GM19351 (cell line): ENCODE measurements at regions not wholly inside any gene's neighbourhood (a gene's known extent, or its start where the extent isn't known, plus 50 kb on each side); places are given as distances from the start of the nearest gene placed in this dataset.
A peak's percentile ranks its signal among the peaks of the same experiment; 100 is the strongest.

Experiments
- ATAC-seq: cut with Tn5 transposase; IDR thresholded peaks from one replicate; pipeline ENCODE4 v1.9.1; 2021; ENCODE audit warnings: mild to moderate bottlenecking, moderate library complexity; ENCODE audit not compliant: unreplicated experiment

DNA sequence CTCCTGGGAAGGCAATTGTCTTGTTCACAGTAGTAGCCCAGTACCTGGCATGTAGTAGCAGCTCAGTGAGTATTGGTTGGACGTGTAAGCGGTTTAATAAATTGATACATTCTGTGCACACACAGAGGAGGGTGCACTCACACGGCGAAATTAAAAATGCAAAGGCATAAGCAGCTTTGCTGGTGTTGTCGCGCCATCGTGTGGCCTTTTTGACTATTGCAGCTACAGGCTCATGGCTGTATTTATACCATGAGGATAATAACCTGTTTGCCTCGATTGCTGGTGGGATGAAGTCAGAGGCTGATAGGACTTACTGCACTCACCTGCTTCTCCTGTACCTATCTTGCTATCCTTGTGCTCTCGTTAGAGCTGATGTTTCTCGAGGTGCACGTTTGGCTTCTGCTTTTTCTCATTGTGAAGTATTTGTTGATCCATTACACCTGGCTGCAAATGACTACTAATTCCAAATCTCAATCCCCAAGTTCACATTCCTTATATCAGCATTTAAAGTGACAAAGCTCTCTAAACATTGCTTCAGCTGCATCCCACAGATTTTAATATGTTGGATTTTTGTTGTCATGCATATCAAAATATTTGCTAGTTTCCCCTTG lies 61.5 kb downstream of the TBXT start:
- peak; percentile 84 for ATAC-seq

DNA sequence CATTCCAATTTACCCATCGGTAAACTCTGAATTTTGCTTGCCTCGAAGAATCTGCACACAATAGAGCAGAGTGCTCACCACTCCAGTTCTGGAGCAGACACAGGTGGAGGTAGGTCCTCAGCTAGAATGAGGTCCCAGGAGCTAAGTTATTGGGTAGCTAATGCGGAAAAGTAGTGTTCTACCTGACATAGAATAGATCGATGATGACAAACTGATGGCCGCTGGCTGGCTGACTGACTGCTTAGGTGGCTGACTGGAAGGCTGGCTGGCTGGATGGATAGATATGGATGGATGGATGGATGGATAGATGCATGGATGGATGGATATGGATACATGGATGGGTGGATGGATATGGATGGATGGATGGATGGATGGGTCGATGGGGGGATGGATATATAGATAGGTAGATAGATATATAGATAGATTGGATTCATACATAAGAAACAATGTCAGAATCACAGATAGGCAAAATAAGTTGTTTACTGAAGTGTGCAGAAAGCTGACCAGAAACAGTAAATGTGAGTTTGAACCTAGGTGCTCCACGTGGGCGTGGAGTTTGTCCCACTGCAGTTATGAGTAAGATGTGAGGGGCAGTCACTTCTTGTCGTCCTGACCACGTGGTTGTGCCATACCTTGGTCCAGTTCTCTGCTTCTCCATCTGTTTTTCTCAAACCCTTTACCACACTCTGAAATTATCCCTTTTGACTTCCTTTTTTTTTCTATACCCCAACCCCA lies 62.1 kb downstream of the TBXT start:
- peak; percentile 24 for ATAC-seq

DNA sequence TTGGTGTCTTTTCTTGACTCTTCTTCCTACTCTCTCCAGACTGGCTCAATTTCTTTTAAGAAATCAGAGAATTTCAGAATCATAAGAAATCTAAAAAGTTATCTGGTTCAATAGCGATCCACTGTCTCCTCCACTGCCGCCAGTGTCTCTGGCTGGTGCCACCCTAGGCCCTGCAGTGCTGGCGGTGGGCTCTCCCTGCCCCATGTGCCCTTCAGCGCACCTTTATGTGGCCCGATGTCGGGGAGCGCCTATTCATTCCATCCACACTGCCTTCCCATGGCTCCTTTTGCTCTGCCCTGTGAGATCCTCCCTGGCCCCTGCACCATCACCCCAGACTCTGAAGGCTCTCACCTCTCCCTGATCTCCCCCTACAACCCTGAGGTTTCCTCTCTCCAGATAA lies 62.8 kb downstream of the TBXT start:
- ATAC-seq, result no peak

DNA sequence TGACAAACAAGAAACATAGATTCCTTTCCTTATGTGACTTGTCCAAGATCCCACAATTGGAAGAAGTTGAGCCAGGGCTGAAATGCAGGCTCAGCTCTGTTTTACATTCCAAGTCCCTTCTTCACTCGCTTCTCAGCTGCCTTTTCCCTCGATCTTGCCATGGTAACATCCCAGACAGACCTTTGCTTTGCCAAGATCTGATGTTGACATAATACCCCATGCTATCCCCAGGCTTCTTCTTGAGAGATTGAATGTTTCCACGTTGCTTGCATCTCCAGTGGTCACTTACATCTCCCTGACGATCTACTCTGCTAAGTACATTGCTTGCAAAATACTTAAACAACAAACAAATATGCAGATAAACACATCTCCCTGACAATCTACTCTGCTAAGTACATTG lies 63.5 kb downstream of the TBXT start:
- no peak for ATAC-seq

DNA sequence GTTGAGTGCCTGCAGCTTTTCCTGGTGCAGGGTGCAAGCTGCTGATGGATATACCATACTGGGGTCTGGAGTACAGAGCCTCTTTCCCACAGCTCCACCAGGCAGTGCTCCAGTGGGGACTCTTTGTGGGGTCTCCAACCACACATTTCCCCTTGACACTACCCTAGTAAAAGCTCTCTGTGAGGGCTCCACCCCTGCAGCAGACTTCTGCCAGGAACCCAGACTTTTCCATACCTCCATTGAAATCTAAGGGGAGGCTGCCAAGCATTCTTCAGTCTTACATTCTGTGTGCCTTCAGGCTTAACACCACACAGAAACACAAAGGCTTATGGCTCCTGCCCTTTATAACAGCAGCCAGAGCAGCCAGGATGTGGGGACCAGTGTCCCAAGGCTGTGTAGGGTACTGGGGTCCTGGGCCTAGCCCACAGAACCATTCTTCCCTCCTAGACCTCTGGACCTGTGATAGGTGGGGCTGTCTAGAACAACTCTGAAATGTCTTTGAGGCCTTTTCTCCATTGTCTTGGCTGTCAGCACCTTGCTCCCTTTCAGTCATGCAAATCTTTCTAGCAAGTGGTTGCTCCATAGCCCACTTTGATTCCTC lies 65.7 kb downstream of the TBXT start:
- ATAC-seq, result no peak

DNA sequence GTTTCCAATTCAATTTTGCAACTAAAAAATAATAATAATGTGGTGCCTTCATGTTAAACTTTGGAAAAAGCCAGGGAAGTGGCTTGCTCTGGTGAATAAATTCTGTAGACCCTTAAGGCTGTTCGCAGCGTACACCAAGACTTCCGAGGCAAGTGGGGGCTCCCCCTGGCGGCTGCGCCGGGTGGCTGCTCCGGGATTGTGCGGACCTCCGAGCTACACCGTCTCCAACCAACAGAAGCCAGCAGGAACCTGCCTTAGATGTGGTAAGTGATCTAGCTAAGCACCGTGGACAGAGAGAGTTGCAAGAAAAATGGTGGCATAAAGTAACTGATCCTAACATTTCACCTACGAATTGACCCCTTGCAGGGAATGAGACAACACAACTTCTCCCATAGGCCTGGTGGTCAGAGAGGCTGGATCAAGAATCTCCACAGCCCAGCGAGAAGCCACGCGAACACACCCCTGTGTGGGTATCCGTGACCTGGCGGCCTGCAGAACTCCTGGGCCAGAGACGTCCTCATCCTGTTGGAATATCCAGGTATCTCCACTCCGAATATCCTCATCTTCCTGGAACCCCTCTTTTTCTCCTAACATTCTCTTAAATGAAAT lies 69.6 kb downstream of the TBXT start:
- peak; percentile 93 for ATAC-seq

DNA sequence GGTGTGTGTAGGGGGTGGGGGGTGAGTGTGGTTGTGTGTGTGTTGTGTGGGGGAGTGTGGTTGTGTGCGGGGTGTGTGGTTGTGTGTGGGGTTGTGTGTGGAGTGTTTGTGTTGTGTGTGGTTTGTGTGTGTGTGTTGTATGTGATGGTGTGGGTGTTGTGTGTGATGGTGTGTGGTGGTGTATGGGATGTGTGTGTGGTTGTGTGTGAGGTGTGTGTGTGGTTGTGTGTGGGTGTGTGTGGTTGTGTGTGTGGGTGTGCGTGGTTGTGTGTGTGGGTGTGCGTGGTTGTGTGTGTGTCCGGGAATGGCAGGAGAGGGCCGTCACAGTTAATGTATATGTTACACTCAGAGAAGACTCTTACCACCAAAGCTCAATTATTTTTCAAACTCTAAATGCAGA lies 79.8 kb downstream of the TBXT start:
- ATAC-seq, result no peak

DNA sequence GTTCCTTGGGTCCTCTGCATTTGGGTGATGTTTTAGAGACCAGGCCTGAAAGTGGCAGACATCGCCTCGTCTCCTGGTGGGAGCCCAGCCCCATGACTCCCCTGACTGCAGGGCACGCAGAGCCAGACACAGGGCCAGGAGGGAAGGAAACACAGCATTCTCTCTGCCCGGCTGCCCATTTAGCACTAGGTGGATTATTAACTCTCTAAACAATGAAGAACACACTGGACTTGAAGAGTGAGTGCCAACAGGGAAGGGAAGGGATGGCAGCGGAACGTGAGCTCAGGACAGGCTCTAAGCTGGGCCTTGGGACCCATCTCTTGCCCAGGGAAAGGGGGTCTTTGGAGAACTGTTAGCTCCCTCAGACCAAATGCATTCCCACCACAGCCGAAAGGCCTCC lies 80.4 kb downstream of the TBXT start:
- no peak for ATAC-seq

DNA sequence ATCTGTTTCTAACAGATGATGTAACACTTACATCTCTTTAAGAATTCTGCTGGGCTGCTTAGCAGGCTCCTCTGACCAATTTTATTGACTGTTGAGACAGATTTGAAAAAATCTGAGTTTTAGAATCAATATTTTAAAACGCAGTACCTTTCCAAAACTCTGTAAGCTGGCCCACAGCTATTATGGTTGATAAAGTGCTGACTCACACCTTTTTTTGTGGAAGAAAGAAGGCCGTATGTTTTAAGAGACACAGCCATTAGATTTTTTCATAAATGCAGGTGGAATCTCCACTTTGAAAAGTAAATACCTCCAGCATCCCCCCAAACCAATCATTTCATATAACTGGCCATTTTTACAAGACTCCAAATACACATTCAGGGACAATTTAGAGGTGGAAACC lies 82.2 kb downstream of the TBXT start:
- no peak for ATAC-seq

DNA sequence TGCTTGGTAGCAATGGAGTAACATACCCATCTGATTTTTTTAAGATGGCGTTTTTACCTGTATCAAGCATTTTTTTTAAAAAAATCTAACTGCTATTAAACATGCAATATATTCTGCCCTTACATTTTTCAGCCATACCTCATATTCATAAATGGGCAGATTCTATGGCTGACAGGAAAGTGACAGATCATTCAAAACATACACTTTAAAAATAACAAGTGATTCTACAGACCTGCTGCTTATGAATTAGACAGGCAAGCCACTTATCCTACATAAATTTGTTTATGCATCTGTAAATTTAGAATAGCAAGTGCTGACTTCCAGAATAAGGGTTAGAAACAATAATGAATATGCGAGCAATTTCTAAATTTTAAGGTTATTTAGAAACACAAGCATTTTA lies 82.7 kb downstream of the TBXT start:
- ATAC-seq, result no peak

DNA sequence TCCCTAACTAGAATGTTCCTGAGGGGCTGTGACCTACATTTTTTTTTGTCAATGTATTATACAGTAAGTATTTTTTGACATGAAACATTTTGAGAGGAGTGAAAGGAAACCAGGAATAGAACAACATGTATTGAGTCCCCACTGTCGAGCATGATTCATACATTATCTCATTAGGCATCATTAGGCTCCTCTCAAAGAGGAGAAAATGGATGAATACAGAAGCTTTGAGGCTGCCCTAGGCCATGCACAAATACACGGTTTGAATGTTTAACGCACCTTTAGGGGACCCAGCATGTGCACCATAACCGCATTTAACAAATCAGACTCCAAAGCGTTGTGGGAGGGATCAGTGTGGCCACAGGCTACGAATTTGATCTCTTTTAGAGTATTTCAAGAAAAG lies 87.8 kb downstream of the TBXT start:
- no peak for ATAC-seq

DNA sequence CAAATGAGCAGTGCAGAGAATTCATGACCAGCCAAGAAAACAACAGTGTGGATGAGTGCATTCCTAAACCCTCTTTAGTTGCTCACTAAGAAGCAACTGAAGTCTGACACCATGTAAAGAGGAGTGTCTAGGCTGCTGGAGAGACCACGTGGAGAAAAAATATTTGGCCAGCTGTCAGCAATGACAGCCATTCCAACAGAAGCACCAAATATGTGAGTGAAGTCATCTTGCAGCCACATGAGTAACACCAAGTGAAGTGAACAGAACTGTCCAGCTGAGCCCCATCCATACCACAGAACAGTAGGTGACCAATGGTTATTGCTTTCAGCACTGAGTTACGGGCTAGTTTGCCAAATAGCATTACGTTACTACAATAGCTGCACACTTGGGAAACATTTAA lies 89.4 kb downstream of the TBXT start:
- ATAC-seq, result no peak

DNA sequence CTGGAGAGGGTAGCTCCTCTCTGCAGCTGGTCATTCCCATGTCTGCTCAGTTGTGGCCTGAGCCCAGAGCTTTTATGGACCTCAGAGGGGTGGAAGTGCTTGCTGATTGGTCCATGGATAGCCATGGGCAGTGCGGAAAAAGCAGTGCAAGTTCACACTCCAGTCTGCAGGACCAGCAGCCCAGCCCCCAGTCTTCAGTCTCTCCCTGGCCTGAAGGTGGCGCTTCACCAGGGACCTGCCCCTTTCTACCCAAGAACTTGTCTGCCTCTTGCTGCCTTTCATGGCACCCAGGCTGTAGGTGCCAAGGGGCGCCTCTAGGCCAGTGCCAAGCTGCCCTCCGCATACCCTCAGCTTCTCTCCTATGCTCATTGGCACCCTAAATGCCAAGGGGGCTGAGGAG lies 91.0 kb downstream of the TBXT start:
- ATAC-seq, result no peak

DNA sequence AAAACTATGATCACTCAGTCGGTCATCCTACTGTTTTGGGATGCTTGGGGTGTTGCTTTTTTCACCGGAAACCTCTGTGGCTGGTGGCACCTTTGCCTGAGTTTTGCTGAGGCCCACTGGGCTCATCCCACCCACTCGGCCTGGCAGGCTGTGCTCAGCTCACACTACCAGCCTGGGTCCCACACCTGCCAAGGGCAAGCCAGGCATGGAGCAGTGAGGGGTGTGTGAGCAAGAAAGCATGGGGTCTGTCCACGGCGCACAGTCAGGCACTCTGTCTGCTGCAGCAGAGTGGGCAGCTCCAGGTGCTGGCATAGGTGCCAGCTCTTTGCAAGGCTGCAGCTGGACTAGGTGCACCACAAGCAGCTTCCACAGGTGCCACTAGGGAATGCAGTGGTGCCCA lies 91.7 kb downstream of the TBXT start:
- ATAC-seq, result no peak

DNA sequence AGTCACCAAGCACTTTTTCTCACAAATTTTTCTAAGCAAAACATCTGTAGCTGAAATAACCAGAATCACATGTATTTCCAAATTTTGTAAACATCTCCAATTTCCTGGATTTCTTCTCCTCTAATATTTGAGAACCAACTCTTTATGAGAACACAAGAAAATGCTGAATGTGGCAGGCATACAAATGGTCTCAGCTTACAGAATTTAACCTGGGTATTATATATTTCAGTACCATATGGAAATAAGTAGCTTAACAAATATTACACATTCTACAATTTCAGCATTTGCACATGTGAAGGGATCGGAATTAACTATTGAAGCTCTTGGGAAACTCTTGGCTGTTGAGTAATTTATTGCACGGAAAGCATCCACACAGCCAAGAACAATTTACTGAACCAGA lies 92.5 kb downstream of the TBXT start:
- ATAC-seq, result no peak

DNA sequence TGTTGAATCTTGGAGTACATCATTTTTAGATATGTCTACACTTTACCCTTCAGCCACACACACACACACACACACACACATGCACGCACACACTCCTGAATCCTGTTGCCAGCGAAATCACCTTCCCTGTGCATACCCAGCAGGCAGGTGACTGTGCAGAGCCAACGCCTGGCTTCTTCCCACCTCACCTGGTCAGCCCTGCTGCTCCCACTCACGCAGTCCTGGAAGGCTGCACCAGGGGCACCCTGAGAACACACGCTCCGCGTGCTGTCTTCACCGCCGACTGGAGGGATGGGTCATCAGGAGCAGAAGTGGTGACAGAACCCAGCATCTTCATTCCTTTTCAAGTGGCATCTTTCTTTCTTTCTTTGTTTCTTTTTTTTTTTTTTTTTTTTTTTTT lies 94.6 kb downstream of the TBXT start:
- no peak for ATAC-seq

DNA sequence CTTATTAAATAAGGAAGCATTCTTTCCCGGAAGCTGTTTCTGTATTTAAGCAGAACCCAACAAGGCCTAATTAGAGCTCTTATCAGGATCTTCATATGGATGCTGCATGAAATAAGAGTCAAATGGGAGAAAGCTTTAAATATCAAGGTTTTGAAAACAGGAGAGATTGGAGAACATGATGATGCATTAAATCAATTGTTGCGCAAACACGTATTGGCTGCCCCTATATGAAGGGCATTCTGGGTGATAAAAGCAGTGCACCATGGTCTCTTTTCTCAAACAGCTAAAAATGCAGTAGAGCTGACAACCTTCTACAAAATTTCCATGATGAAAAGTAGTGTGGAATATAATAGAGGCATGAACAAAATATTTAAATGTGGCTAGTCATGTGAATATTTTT lies 98.9 kb downstream of the TBXT start:
- no peak for ATAC-seq

DNA sequence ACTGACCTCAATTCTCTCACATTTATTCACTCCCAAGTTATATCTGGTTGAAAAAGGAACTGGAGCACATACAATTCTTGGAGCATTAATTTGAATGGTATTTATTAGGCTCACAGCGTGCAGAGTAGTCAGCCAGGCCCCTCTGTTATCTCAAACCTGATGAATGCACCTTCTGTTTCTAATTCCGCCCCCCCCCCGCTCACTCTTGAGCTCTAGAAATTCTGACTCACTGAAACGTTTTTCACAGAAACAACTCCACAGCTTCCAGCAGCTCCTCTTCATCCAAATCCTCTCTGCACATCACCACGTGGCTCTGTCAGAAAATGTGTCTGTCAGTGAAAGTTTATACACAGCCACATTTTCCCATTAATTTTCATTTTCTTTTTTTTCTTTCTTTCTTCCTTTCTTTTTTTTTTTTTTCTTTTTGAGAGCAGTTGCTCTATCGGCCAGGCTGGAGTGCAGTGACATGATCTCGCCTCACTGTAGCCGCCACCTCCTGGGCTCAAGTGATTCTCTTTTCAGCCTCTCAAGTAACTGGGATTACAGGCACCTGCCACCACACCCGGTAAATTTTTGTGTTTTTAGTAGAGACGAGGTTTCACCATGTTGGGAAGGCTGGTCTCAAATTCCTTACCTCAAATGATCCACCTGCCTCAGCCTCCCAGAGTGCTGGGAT lies 109.4 kb downstream of the TBXT start:
- no peak for ATAC-seq

DNA sequence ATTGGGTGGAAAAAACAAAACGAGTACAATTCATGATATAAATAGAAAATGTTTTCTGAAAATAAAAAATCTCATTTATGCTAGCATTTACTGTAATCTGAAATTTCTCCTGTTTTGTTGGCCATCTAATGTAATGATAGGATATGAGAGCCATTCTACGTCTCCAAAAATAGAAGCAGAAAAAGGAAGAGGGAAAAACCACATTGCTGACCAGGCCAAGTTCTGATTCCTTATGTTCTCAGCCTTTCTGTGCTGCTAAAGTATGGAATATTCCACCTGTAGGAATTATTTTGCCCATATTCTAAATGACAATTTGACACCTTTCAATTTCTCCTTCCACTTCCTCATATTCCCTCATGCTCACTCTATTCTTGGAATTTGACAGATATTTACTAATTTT lies 110.2 kb downstream of the TBXT start:
- ATAC-seq, result no peak

DNA sequence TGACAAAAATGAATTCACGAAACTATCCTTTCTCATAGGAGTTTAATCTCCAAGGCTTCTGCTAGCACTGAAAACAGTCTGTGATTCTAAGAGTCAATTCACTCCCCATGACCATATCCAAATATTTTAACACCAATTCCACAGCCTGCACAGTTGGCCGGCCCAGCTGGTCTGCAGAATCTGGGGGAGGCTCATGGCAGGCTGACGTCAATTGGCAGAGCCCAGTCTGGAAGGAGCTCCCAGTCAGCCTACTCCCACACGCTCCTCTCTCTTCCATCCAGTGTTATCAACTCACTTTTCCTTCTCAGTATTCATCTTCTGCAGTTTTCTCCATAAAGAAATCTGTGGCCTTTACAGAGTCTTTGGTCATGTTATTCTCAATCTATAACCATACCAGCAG lies 111.0 kb downstream of the TBXT start:
- no peak for ATAC-seq

DNA sequence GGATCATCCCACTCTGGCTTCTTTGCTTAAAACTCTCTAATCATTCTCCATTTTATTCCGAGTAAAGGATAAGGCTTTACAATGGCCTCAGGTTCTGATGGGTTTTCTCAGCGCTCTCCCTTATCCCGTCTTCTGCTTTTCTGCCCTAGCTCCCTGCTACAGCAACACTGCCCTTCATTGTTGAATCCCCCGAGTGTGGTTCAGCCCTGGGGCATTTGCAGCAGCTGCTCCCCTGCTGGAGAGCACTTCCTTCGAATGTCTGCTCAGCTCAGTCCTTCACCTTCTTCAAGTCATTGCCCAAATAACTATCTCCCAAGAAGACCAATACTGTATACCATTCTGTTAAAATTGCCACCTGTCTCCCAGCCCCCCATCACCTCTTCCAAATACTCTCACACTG lies 111.8 kb downstream of the TBXT start:
- ATAC-seq, result no peak

DNA sequence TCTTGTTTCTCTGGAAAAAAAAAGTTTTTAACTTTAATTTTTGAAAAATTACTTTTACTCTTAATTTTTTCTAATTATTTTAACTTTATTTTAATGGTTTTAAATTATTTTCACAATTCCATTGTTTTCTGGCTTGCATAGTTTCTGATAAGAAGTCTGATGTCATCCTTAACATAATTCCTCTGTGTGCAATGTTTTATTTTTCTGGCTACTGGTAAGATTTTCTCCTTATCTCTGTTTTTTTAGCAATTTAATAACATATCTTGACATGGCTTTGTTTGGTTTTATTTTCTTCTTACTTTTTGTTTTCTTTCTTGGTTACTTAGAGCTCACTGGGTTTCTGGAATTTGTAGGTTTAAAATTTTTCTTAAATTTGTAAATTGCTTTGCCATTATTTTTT lies 114.8 kb downstream of the TBXT start:
- ATAC-seq, result no peak
